Fibroblast of mammary gland (primary cell): ENCODE measurements at regions not wholly inside any gene's neighbourhood (a gene's known extent, or its start where the extent isn't known, plus 50 kb on each side); places are given as distances from the start of the nearest gene placed in this dataset.

Source experiments
- DNase-seq: peaks from one replicate; pipeline ENCODE4 v3.0.0-alpha.2; 2010; ENCODE audit warnings: low read depth
- H3K4me3 ChIP-seq: 2 replicates; pipeline ENCODE4 v1.5.1; 2011; ENCODE audit warnings: low read depth, mild to moderate bottlenecking, low read length, moderate library complexity; ENCODE audit not compliant: control insufficient read depth
- TF ChIP-seq, protein P1 (sequence below): conservative IDR thresholded peaks from 2 replicates; pipeline ENCODE4 v1.5.1; 2011; ENCODE audit warnings: low read depth, low read length, inconsistent platforms; ENCODE audit not compliant: control insufficient read depth, insufficient read depth

DNA sequence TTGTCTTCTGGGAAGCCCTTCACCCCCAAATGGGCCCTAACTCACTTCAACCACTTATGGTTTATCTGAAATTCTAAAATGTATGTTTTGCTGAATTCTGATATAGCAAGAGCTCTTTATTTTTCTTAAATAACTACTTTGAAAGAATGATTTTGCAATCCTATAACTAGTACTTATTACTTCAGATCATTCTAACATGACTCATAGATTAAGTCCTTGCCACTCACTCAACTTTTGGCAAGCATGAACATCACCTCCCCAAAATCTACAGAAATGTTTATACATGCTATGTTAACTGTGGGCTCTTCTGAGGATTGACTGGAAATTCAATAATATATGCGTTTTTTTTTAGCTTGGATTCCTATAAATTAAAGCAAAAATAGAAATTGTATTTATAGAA is 367.4 kb upstream of the FAT3 start:
- DNase-seq: peak; percentile 34
- TF ChIP-seq, protein P1, sequence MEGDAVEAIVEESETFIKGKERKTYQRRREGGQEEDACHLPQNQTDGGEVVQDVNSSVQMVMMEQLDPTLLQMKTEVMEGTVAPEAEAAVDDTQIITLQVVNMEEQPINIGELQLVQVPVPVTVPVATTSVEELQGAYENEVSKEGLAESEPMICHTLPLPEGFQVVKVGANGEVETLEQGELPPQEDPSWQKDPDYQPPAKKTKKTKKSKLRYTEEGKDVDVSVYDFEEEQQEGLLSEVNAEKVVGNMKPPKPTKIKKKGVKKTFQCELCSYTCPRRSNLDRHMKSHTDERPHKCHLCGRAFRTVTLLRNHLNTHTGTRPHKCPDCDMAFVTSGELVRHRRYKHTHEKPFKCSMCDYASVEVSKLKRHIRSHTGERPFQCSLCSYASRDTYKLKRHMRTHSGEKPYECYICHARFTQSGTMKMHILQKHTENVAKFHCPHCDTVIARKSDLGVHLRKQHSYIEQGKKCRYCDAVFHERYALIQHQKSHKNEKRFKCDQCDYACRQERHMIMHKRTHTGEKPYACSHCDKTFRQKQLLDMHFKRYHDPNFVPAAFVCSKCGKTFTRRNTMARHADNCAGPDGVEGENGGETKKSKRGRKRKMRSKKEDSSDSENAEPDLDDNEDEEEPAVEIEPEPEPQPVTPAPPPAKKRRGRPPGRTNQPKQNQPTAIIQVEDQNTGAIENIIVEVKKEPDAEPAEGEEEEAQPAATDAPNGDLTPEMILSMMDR: no peak
- H3K4me3 ChIP-seq: no peak overlapping the region

DNA sequence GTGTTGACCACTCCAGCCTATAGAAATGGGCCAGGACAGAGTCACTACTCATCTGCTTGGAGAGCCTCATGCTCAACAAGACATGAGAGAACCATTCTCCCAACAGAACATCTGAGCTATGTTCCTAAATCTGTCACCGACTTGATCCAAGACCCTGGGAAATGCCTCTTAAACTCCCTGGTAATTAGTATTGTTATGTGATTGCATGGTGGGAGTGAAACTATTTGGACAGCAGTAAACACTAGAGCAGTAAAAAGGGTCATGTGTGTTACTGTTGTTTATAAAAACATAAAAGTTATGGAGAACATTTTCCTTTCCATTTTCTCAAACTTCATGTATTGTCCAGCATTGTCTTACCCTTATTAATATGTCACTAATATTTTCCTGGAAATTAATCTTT is 369.8 kb upstream of the FAT3 start:
- H3K4me3 ChIP-seq: no peak overlapping the region
- no peak for DNase-seq
- TF ChIP-seq, protein P1: no peak

DNA sequence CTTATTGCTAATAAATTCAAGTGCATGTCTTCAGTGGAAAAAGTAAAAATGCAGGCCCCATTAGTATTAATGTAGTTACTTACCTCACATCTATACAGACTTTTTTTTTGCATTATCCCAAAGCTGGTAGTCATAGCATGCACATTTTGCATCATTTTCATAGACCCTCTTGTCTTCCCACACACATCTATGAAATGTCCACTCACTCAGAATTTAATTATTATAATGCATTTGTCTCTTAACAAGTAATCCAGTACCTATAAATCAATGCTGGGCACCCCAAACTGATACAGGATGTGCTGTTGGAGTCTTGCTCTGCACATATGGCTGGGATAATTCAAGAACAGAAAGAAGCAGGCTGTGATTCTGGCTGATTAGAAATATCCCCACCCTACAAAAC is 370.4 kb upstream of the FAT3 start:
- TF ChIP-seq, protein P1: no peak
- DNase-seq: no peak
- no peak overlapping the region for H3K4me3 ChIP-seq

DNA sequence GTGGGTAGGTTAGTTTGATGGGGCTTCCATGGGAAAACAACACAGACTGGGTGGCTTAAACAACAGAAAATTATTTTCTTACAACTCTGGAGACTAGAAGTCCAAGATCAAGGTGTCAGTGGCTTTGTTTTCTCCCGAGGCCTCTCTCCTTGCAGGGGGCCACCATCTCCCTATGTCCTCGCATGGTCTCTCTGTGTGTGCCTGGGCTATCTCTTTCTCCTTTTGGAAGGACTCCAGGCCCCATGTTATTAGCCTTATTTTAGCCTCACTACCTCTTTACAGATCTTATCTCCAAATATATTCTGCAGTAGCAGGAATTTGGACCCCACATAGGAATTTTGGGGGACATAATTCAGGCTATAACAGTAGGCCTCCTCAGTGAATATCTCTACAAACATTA is 372.7 kb upstream of the FAT3 start:
- TF ChIP-seq, protein P1: no peak
- no peak for DNase-seq
- no peak overlapping the region for H3K4me3 ChIP-seq

DNA sequence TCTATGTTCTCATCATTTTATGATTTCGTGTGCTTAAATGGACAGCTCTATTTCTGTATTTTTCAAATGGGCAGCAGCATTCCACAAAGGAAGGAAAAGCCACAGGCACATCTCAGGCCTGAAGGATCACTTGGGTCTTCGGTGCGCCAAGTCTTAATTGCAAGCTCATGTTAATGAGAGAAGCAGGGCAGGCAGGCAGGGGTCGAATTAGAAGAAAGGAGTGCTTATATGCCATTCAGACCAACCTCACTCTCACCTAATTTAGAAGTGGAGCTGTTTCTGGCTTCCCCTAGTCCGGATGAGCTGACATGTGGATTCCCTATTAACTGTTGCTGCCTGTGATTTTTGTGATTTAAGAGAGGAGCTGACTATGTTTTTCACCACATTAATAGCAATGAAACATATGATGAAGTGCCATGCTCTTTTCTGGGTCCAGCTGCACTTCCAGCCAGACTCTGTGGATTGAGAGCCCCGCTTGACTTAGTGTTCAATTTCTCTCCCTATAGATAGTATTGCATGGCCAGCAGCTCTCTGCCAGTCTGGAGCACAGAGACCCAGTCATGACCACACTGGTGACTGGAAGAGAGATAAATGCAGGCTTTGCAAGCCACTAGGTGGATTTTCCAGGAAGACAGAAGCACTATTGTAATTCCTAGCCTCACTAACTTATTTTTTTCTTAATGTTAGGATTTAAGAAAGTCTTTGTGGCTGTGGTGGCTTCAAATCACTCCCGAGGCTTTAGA is 373.9 kb upstream of the FAT3 start:
- no peak overlapping the region for H3K4me3 ChIP-seq
- TF ChIP-seq, protein P1: no peak
- DNase-seq: no peak

DNA sequence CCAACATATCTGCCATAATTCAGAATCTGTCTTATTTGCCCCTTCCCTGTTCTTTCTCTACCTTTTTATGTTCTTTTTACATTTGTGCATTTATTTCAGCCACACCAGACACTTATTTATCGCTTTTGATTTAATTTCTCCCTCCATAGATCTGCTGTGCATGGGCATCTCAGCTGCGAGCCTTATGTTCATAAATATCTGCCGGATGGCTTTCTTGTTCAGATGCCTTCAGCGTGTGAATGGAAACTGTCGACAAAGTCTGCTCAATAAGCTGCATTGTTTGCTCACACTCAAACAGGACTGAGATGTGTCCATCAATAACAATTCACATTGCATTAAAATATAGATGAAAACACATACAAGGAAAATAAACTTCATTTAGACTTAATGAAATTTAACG is 374.6 kb upstream of the FAT3 start:
- no peak overlapping the region for H3K4me3 ChIP-seq
- no peak for DNase-seq
- TF ChIP-seq, protein P1: no peak
